HAP-1 (cell line): ENCODE measurements at regions not wholly inside any gene's neighbourhood (a gene's known extent, or its start where the extent isn't known, plus 50 kb on each side); places are given as distances from the start of the nearest gene placed in this dataset.

Source experiments
- DNase-seq, 2 experiments: peaks; one replicate each; pipeline ENCODE4 v3.0.0-alpha.2; 2016 to 2020; ENCODE audit warnings: low spot score in 2 of 2
- H3K27me3 ChIP-seq: fragments of 250-450 bp; sonication (Bioruptor Pico); 2 replicates; pipeline ENCODE4 v1.5.1; 2020; ENCODE audit warnings: low read depth, mild to moderate bottlenecking, moderate library complexity
- H3K36me3 ChIP-seq: fragments of 250-450 bp; sonication (Bioruptor Pico); replicated peaks from 2 replicates; pipeline ENCODE4 v1.5.1; 2020; ENCODE audit warnings: mild to moderate bottlenecking
- H3K4me1 ChIP-seq: fragments of 250-450 bp; sonication (Bioruptor Pico); 2 replicates; pipeline ENCODE4 v1.5.1; 2020; ENCODE audit warnings: mild to moderate bottlenecking
- H3K4me3 ChIP-seq: fragments of 250-450 bp; sonication (Bioruptor Pico); 2 replicates; pipeline ENCODE4 v1.5.1; 2020; ENCODE audit warnings: mild to moderate bottlenecking, moderate library complexity
- H3K9me3 ChIP-seq: fragments of 250-450 bp; sonication (Bioruptor Pico); 2 replicates; pipeline ENCODE4 v1.5.1; 2020; ENCODE audit warnings: mild to moderate bottlenecking, moderate library complexity
- in situ Hi-C: fragments of 300-500 bp; cut with MboI; formaldehyde crosslinking; loops from 3 replicates; pipeline ENCODE4 v1.14.3; 2020; ENCODE audit warnings: low sequenced_read_pairs, inconsistent platforms, mixed read lengths

DNA sequence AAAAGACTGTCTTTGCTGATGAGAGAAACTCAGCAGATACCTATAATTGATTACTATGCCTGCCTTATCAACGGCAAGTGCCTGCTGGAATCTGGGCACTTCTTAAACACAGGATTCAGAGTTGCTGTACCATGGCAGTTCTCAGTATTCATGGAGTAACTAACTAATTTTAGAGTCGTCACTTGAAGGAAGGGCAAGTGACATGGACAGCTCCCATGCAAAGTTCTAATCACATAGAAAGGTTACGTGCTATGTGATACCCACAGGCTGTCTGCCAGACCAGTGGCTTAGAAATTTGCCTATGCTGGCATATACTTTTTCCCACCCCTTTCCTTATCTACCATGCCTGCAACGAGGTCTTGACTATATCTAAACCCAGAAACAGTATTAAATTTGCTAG is 931.1 kb upstream of the TENM3 start:
- Histone ChIP-seq H3K4me3 (no peak overlapping the region), H3K36me3 (no peaks in the 10 kb centered on the region), H3K4me1 (peaks cover 11% of the 10 kb centered on the region), H3K9me3 (no peaks in the 10 kb centered on the region), H3K27me3 (no peaks in the 10 kb centered on the region)
- DNase-seq = no peak
- in situ Hi-C loops = no loop called here

GRCh38 chr4:181319629-181320028 is 923.6 kb upstream of the TENM3 start:
- Histone ChIP-seq H3K36me3 (no peaks in the 10 kb centered on the region), H3K27me3 (no peaks in the 10 kb centered on the region), H3K9me3 (no peaks in the 10 kb centered on the region), H3K4me1 (no peaks in the 10 kb centered on the region), H3K4me3 (no peak overlapping the region)
- DNase-seq = no peak
- in situ Hi-C loops = no loop called here

DNA sequence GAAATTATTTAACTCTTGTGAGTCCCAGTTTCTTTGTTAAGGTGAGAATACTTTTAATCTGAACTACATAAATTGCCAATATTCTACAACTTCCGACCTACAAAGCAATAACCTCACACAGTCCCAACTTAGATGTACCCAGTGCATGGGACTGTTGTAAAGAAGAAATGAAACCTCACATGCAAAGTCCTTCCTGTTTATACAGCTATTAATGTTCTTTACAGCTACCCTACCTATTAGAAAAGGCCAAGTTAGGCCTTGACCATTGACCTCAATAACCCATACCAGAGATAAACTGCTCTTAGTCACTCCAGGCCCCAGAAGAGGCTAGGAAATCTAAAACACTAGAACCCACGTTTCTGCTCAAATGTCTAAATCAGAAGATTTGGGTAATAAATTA is 920.1 kb upstream of the TENM3 start:
- no peaks in the 10 kb centered on the region for H3K4me1 ChIP-seq
- no peaks in the 10 kb centered on the region for H3K36me3 ChIP-seq
- in situ Hi-C loops = no loop called here
- no peak for DNase-seq
- no peaks in the 10 kb centered on the region for H3K9me3 ChIP-seq
- H3K4me3 ChIP-seq = no peak overlapping the region
- H3K27me3 ChIP-seq = no peaks in the 10 kb centered on the region

DNA sequence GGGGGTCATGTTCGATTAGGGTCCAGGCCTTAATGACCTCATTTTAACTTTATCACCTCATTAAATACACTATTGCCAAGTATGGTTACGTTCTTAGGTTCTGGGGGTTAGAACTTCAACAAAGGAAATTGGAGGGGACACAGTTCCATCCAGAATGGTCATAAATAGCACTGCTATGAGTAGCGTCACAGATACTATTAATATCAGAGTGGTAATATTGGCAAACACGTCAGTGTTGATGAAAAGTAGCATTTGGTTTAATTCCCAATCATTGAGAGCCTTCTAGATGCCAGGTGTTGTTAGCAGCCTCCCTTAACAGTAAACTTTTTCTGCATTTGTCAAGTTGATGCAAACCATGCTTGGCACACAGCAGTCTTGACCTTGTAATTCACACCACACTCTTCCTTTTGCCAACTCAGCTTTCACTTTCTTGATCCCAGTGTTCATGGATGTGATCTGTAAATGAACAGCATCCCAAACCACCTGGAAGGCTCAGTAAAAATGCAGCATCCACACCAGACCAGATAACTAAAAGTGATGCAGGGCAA is 912.5 kb upstream of the TENM3 start:
- no peaks in the 10 kb centered on the region for H3K4me1 ChIP-seq
- H3K27me3 ChIP-seq = no peaks in the 10 kb centered on the region; the same call in 1 of the 2 replicates
- no peak for DNase-seq
- H3K4me3 ChIP-seq = no peak overlapping the region
- no peaks in the 10 kb centered on the region for H3K9me3 ChIP-seq
- no peaks in the 10 kb centered on the region for H3K36me3 ChIP-seq
- in situ Hi-C loops = no loop called here

DNA sequence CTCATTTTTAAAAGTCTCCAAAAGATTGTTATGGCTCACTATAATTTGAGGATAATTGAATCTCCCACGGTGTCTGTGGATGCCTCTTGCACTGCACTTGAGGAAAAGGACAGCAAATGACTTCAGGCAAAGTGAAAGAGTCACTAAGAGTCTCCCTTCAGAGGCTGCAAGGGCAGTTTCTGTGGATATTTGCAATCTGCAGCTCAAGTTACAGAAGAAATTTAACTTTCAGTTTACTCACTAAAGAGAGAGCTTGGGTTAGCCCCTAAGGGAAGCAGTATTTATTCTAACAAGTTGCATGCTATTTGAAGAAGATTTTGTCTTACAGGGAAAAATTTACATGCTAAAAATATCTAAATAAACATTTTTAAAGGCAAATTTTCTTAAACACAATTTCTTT is 912.0 kb upstream of the TENM3 start:
- no peaks in the 10 kb centered on the region; the same call in 1 of the 2 replicates for H3K27me3 ChIP-seq
- H3K4me3 ChIP-seq = no peak overlapping the region
- no peak for DNase-seq
- no peaks in the 10 kb centered on the region for H3K4me1 ChIP-seq
- no peaks in the 10 kb centered on the region for H3K9me3 ChIP-seq
- in situ Hi-C loops = no loop called here
- no peaks in the 10 kb centered on the region for H3K36me3 ChIP-seq

DNA sequence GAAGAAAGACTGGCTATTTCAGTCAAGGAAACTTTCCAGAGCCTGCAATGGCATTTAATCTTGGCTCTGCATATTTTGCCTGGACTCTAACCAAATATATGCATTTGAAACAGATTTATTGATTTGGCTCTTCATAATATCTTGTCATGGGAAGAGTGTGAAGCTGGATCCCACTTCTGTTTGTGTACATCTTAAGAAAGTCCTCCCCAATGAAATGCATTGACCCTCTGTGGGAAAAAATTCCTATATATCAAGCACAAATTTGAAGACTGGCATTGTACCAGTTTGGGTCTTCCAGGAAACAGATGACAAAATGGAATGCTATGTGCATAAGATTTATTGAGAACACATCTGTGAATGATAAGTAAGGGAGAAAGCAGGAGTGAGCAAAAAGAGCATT is 897.3 kb upstream of the TENM3 start:
- H3K9me3 ChIP-seq = no peaks in the 10 kb centered on the region
- H3K27me3 ChIP-seq = no peaks in the 10 kb centered on the region
- no peak for DNase-seq
- H3K4me1 ChIP-seq = peaks cover 10% of the 10 kb centered on the region
- no peak overlapping the region for H3K4me3 ChIP-seq
- no peaks in the 10 kb centered on the region for H3K36me3 ChIP-seq
- in situ Hi-C loops = no loop called here

DNA sequence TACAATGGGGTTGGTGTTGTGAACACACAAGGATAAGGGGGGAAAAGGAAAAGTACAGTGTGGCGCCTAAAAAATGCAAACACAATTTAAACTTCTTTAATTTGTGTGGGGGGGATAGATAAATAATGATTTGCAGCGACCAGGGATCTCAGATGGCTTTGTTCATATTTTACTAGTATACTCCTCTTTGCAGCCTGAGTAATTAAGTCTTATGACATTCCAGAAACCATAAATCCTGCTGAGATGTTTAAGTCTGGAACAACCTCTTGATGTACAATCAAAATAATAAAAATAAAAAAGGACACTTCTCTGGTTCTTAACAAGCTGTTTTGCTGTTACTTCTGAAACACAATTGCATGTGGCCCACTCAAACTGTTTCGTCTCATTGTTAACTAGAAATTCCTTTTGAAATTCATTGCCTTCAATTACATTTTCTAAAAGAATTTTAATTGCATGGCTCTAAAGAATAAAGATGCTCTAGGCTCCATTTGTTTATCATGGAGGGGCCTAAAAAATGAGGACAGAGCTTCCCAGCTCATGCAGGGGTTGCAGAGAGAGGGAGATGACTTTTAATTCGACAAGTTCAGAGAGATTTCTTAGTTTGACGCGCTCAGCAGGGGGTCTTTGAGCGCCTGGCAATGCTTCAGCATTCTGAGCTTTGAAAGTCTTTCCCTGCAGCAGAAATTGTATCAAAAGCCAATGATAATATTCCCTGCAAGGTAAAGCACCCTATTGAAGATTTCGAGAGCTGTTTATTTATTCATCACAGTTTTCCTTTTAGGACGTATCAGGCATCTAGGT is 892.4 kb upstream of the TENM3 start:
- H3K36me3 ChIP-seq = no peaks in the 10 kb centered on the region
- no peaks in the 10 kb centered on the region for H3K9me3 ChIP-seq
- H3K4me1 ChIP-seq = peaks cover 27% of the 10 kb centered on the region
- in situ Hi-C loops = no loop called here
- H3K27me3 ChIP-seq = no peaks in the 10 kb centered on the region
- peak; percentile 76 to 90 for DNase-seq
- H3K4me3 ChIP-seq = no peak overlapping the region

DNA sequence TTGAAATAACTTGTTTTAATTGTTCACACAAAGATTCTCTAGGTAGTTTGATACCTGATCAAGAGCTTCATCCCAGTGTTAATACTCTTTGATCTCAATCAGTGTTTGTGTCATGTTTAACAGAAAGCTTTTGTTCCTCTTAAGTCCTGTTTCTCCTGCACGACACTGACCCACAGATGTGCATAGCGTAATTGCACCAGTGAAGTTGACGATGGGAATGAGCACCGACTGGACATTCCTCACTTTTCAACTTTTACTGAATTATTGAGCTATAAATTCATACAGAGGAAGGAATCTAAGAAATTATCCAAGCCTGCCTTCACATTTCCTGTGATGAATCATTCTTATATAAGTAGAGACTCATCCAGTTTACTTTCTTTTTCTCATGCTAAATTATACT is 878.7 kb upstream of the TENM3 start:
- in situ Hi-C loops = no loop called here
- no peak overlapping the region for H3K4me3 ChIP-seq
- no peaks in the 10 kb centered on the region for H3K36me3 ChIP-seq
- H3K27me3 ChIP-seq = no peaks in the 10 kb centered on the region
- no peaks in the 10 kb centered on the region for H3K9me3 ChIP-seq
- no peak for DNase-seq
- peaks cover 11% of the 10 kb centered on the region for H3K4me1 ChIP-seq

DNA sequence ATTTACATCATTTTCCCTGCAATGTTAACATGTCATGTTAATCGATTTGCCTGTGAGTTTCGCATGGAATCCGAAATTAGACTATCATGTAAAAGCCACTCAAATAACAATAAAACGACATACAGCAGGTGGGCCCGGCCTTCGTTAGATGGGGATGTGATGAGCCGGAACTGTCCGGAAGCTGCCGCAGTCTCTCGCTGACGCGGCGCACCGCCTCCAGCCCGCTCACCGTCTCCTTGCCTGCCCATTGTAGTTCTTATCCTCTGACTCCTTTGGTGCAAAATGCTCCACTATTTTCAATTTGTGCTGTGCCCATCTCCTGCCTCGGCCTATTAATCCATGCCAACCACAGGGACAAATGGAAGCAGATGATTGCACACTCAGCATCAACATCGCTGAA is 877.5 kb upstream of the TENM3 start:
- no peak overlapping the region for H3K4me3 ChIP-seq
- DNase-seq = no peak
- no peaks in the 10 kb centered on the region for H3K36me3 ChIP-seq
- H3K27me3 ChIP-seq = no peaks in the 10 kb centered on the region
- in situ Hi-C loops = no loop called here
- H3K4me1 ChIP-seq = peaks cover 11% of the 10 kb centered on the region
- no peaks in the 10 kb centered on the region for H3K9me3 ChIP-seq

DNA sequence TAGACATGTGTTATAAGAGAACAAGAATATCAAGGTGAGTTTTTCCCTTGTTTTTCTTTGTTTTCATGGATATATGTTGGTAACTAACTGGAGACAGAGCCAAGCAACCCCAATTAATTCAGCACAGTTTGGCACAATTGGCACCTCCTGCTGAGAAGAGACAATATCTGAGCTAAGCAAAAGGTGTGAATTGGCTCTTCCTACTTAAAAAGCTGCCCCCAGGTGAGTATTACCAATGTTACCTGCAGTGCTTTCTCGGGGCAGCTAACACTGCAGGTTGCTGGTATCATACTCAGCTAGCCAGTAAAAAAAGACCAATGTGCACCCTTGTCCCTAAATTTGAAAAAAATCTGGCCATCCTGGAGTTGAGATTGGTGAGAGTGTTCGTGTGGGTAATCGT is 871.2 kb upstream of the TENM3 start:
- H3K27me3 ChIP-seq = peaks cover 5% of the 10 kb centered on the region; the same call in 1 of the 2 replicates
- DNase-seq = no peak
- in situ Hi-C loops = no loop called here

DNA sequence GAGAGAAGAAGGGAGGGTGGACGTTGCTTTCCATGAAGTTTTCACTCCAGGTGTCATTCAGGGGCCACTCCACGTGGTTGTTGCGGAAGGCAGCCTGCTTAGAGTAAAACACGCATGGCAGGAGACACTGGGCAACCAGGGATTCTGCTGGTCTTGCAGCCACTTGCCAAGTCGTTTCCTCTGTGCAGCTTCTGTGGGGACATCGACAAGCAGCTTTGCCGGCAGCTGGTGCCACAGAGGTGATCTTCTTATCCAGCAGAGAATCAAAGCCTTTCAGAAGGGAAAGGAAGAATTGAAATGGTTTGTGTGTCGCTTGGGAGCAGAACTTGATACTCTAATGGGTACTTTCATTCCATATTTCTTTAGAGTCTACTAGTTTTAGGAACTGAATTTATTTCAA is 867.1 kb upstream of the TENM3 start:
- H3K36me3 ChIP-seq = no peaks in the 10 kb centered on the region
- in situ Hi-C loops = no loop called here
- peaks cover 5% of the 10 kb centered on the region; the same call in 1 of the 2 replicates for H3K27me3 ChIP-seq
- H3K4me1 ChIP-seq = 0 out of 2 replicates have a peak, but pooled peaks cover 2% of the 10 kb centered on the region
- H3K4me3 ChIP-seq = no peak overlapping the region
- H3K9me3 ChIP-seq = no peaks in the 10 kb centered on the region
- DNase-seq = no peak

More for the DNA sequence above, 871.2 kb upstream of the TENM3 start:
- H3K9me3 ChIP-seq = no peaks in the 10 kb centered on the region
- 0 out of 2 replicates have a peak, but pooled peaks cover 2% of the 10 kb centered on the region for H3K4me1 ChIP-seq
- H3K36me3 ChIP-seq = no peaks in the 10 kb centered on the region
- no peak overlapping the region for H3K4me3 ChIP-seq

GRCh38 chr4:181388061-181388460 is 855.1 kb upstream of the TENM3 start:
- Histone ChIP-seq H3K27me3 (no peaks in the 10 kb centered on the region), H3K4me1 (no peaks in the 10 kb centered on the region), H3K9me3 (no peaks in the 10 kb centered on the region), H3K4me3 (no peak overlapping the region), H3K36me3 (no peaks in the 10 kb centered on the region)
- in situ Hi-C loops = no loop called here
- no peak for DNase-seq

GRCh38 chr4:181416966-181417365 is 826.2 kb upstream of the TENM3 start:
- no peaks in the 10 kb centered on the region for H3K36me3 ChIP-seq
- in situ Hi-C loops = no loop called here
- H3K27me3 ChIP-seq = no peaks in the 10 kb centered on the region
- no peaks in the 10 kb centered on the region for H3K4me1 ChIP-seq
- H3K4me3 ChIP-seq = no peak overlapping the region
- no peak for DNase-seq
- H3K9me3 ChIP-seq = no peaks in the 10 kb centered on the region; the same call in 1 of the 2 replicates

GRCh38 chr4:181418496-181418895 is 824.7 kb upstream of the TENM3 start:
- in situ Hi-C loops = no loop called here

More at GRCh38 chr4:181418496-181418895, 824.7 kb upstream of the TENM3 start:
- Histone ChIP-seq H3K4me3 (no peak overlapping the region), H3K4me1 (no peaks in the 10 kb centered on the region), H3K36me3 (no peaks in the 10 kb centered on the region), H3K27me3 (no peaks in the 10 kb centered on the region), H3K9me3 (no peaks in the 10 kb centered on the region; the same call in 1 of the 2 replicates)
- no peak for DNase-seq
